Activated CD4-positive, alpha-beta T cell treated with anti-CD3 and anti-CD28 coated beads, Interleukin-2, amount 50 U/mL, for 48 hours (primary cell): ENCODE measurements at regions not wholly inside any gene's neighbourhood (a gene's known extent, or its start where the extent isn't known, plus 50 kb on each side); places are given as distances from the start of the nearest gene placed in this dataset.

Source experiments
- DNase-seq, 2 experiments: peaks; one replicate each; pipeline ENCODE4 v3.0.0-alpha.2; 2020

GRCh38 chr5:54705994-54706653, 188.6 kb downstream of the SNX18 start:
- no peak for DNase-seq

- DNase-seq: no peak
These were observed 187.3 kb downstream of the SNX18 start for GRCh38 chr5:54704825-54705224.

GRCh38 chr5:54704333-54704732, 186.8 kb downstream of the SNX18 start:
- DNase-seq: no peak

GRCh38 chr5:54703565-54704255, 186.2 kb downstream of the SNX18 start:
- DNase-seq: no peak

- DNase-seq: no peak
These were observed 185.6 kb downstream of the SNX18 start for GRCh38 chr5:54703133-54703532.

- no peak for DNase-seq
These were observed 184.9 kb downstream of the SNX18 start for GRCh38 chr5:54702470-54702869.

- no peak for DNase-seq
These were observed 183.5 kb downstream of the SNX18 start for GRCh38 chr5:54700986-54701578.

GRCh38 chr5:54696931-54697330, 179.4 kb downstream of the SNX18 start:
- DNase-seq: no peak

GRCh38 chr5:54696346-54696745, 178.8 kb downstream of the SNX18 start:
- no peak for DNase-seq

- no peak for DNase-seq
These were observed 177.8 kb downstream of the SNX18 start for GRCh38 chr5:54695198-54695966.

- DNase-seq: no peak
These were observed 176.5 kb downstream of the SNX18 start for GRCh38 chr5:54693936-54694657.

- no peak for DNase-seq
These were observed 175.1 kb downstream of the SNX18 start for GRCh38 chr5:54692631-54693030.

- DNase-seq: no peak
These were observed 174.1 kb downstream of the SNX18 start for GRCh38 chr5:54691656-54692055.

GRCh38 chr5:54689411-54690251, 172.1 kb downstream of the SNX18 start:
- DNase-seq: no peak

GRCh38 chr5:54680998-54681397, 163.4 kb downstream of the SNX18 start:
- DNase-seq: no peak

GRCh38 chr5:54679686-54680085, 162.1 kb downstream of the SNX18 start:
- DNase-seq: no peak

- DNase-seq: no peak
These were observed 161.2 kb downstream of the SNX18 start for GRCh38 chr5:54678737-54679136.

GRCh38 chr5:54676481-54677340, 159.2 kb downstream of the SNX18 start:
- no peak for DNase-seq

GRCh38 chr5:54673523-54674225, 156.1 kb downstream of the SNX18 start:
- DNase-seq: peak; percentile 16

GRCh38 chr5:54672871-54673270, 155.3 kb downstream of the SNX18 start:
- DNase-seq: no peak
